Ramos (cell line): ENCODE measurements at regions not wholly inside any gene's neighbourhood (a gene's known extent, or its start where the extent isn't known, plus 50 kb on each side); places are given as distances from the start of the nearest gene placed in this dataset.
"Not testable (repeated sequence)": the region's sequence is repeated elsewhere in the genome, so short reads cannot be mapped to it uniquely, and the experiment has no call there.

Experiments used
- in situ Hi-C: fragments of 300-500 bp; cut with MboI; formaldehyde crosslinking; loops from one replicate; pipeline ENCODE4 v1.14.3; 2022; ENCODE audit warnings: low sequenced_read_pairs; ENCODE audit not compliant: unreplicated experiment

GRCh38 chr15:95679847-95680582 is 650.5 kb upstream of the NR2F2 start:
- in situ Hi-C loops, result no loop called here

DNA sequence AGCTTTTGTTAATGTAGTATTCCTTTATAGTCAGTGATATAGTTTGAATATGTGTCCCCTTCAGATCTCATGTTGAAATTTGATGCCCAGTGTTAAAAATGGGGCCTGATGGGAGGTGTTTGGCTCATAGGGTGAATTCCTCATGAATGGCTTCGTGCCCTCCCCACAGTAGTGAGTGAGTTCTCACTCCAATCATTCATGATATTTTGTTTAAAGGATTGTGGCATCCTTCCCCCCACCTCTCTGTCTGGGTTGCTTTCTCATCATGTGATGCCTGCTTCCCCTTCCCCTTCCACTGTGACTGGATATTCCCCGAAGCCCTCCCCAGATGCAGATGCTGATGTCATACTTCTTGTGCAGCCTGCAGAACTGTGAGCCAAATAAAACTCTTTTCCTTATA is 649.8 kb upstream of the NR2F2 start:
- in situ Hi-C loops, result no loop called here

DNA sequence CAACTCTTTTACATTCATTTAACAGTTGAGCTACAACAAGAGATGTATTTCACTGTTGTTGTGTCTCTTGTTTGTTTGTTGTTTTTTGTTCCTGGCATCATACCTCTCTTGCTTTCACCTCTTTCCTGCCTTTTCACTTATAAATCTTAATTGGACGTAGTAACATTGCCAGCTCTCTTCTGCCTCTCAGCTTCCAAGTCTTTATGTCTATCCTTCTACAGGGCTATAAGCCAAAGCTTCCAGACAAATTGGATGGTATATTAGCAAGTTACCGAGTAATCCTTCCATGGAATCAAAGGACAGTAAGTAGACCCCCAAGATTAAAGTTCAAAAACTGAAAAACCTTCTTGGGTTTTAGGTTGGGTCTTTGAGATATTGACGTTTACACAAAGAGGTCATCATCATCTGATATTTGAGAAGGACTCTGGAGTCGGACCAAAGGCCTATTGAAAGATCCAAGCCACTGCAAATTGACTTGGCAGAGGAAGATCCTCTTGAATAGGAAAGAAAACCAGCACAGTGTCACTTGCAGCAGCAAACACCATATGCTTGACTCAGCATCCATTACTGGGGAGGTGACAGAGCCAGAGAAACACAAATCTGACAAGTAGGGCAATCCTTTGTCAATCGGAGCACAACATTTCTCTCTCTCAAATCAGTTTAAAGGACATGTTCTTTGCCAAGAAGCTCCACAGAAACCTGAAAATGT is 648.5 kb upstream of the NR2F2 start:
- in situ Hi-C loops, result no loop called here

DNA sequence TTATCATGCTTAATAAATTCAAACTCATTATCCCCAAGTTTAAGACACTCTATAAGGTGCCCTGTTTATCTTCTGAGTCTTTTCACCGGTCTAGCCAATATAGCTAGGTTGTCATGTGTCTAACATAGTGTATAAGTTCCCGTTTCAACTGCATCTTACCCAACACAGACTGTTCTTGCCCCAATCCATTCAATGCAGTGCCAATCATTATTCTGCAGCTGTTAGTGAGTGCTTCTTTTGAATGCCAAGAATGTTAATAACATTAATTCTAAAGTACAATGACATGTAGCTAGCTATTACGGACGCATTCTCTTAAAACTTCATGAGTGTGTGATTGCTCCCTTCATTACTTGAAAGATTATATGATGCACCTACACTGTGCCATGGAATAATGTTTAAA is 646.4 kb upstream of the NR2F2 start:
- in situ Hi-C loops, result no loop called here

DNA sequence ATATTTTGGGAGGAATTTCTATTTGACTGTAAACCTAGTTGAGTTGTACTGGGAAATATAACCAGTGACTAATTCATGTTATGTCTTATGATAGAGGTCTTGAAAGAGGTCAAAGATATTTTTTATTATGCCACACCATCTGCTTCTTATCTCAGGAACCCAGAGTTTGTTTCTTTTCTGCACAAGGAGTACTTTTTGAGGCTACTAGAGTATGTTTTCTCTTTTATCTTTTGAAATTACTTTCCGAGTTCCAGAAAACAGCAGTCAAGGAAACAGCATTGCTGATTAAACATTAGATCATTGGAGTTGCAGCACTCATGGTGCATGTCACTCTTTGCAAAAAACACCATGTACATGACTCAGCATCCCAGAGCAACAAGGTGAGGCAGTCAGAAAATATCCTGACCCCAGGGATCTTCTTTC is 645.8 kb upstream of the NR2F2 start:
- in situ Hi-C loops, result no loop called here

DNA sequence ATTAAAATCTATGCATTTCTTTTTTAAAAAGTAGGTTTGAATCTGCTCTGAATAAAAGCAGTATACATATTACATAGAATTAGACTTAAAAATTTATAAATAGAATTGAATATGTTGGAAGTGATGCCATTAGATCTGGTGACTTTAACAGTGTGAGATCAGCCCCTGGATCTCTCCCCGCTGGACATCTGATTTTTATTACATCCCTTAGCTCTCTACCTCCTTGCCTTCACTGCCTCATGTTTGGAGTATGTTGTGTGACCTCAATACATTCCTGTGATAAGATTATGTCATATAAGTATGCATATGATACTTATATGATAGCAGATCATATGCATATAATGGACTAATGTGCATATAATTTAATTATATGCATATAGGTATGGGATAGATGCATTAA is 643.4 kb upstream of the NR2F2 start:
- in situ Hi-C loops, result no loop called here

DNA sequence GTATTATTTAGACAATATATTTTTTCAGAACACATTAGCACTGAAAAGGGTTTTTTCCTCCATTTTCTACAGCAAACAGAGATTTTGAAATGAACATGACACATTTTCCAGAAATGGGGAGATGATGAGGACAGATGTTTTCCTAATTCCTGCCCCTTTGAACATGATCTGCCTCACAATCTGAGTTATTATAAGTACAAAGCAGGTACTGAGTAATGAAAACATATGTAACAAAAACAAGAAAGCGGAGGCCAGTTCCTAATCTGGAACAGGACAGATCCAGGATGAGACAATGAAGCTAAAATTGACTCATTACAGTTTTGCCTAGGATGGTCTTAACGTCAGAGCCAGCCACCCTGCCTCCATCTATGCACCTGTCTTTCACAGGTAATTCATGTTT is 642.8 kb upstream of the NR2F2 start:
- in situ Hi-C loops, result no loop called here

DNA sequence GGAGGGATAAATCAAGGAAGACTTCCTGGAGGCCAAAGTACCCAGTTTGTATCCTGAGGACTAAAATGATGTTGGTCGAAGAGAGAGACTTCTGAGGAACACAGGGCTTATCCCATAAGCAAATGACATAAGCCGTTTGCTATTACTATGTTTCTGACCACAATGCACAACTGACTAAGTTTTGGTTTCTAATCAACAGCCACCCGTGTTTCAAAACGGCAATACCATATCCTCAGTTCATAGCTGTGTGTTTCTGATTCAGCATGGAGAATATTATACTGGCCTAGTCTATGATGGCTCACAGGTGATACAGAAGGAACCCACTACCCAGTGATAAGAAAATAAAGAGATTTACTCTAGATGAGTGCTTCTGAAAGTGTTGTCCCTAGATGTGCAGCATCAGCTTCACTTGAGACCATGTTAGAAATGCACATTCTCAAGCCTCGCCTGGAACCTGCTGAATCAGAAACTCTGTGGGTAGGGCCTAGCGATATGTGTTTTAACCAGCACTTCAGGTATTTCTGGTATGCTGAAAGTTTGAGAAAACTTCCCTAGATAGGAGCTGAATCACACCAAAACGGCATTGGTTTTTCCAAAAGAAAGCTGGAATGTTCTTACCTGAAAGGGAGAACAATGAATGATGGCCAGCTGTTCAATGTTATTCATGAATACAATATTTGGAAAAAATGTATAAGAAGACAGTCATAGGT is 639.7 kb upstream of the NR2F2 start:
- in situ Hi-C loops, result no loop called here

DNA sequence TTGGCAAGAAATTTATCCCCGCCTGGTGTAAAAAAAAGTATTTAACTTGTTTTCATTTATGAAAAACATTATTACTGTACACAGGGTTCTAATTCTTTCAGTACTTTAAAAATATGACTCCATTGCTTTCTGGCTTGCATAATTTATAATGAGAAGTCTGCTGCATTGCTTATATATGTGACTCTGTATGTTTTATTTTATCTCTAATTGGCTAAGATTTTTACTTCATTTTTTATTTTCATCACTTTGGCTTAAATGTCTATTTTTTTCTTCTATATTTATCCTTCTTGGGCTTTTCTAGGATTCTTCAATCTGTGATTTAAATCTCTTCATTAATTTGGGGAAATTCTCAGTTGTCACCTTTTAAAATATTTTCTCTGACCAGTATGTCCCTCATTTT is 636.6 kb upstream of the NR2F2 start:
- in situ Hi-C loops, result no loop called here

DNA sequence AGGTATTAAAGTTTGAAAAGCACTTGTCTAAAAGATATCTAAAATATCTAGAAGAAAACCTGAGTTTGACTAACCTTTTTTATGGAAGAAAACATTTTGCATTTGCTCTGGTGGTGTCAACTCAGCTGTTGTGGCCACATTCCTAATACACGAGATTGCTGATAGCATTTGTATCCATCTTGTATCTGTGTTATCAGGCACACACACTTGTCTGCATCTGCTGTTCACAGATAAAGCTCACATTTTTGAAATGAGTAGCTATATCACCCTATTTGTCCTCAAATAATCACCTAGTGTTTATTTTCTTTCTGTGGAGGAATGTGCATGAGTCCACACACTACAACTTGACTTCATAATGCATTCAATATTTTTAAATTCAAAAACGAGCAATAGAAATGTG is 632.3 kb upstream of the NR2F2 start:
- in situ Hi-C loops, result no loop called here

- in situ Hi-C loops, result no loop called here
Observed at GRCh38 chr15:95698951-95699350, 631.5 kb upstream of the NR2F2 start.

GRCh38 chr15:95699578-95699977 is 630.9 kb upstream of the NR2F2 start:
- in situ Hi-C loops, result no loop called here

DNA sequence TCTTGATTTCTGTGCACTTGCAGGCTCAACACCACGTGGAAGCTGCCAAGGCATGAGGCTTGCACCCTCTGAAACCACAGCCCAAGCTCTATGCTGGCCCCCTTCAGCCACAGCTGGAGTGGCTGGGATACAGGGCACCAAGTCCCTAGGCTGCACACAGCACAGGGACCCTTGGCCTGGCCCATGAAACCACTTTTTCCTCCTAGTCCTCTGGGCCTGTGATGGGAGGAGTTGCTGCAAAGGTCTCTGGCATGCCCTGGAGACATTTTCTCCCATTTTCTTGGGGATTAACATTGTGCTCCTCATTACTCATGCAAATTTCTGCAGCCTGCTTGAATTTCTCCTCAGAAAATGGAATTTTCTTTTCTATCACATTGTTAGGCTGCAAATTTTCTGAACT is 629.8 kb upstream of the NR2F2 start:
- in situ Hi-C loops, result not testable (repeated sequence)

DNA sequence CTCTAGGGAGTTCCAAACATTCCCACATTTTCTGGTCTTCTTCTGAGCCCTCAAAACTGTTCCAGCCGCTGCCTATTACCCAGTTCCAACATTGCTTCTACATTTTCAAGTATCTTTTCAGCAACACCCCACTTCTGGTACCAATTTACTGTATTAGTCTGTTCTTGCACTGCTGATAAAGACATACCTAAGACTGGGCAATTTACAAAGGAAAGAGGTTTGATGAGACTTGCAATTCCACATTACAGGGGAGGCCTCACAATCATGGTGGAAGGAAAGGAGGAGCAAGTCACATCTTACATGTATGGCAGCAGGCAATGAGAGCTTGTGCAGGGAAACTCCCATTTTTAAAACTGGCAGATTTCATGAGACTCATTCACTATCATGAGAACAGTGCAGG is 629.1 kb upstream of the NR2F2 start:
- in situ Hi-C loops, result no loop called here

GRCh38 chr15:95709959-95710695 is 620.4 kb upstream of the NR2F2 start:
- in situ Hi-C loops, result no loop called here

- in situ Hi-C loops, result no loop called here
Observed at GRCh38 chr15:95712785-95713184, 617.7 kb upstream of the NR2F2 start.

- in situ Hi-C loops, result no loop called here
Observed at GRCh38 chr15:95713324-95713723, 617.2 kb upstream of the NR2F2 start.

DNA sequence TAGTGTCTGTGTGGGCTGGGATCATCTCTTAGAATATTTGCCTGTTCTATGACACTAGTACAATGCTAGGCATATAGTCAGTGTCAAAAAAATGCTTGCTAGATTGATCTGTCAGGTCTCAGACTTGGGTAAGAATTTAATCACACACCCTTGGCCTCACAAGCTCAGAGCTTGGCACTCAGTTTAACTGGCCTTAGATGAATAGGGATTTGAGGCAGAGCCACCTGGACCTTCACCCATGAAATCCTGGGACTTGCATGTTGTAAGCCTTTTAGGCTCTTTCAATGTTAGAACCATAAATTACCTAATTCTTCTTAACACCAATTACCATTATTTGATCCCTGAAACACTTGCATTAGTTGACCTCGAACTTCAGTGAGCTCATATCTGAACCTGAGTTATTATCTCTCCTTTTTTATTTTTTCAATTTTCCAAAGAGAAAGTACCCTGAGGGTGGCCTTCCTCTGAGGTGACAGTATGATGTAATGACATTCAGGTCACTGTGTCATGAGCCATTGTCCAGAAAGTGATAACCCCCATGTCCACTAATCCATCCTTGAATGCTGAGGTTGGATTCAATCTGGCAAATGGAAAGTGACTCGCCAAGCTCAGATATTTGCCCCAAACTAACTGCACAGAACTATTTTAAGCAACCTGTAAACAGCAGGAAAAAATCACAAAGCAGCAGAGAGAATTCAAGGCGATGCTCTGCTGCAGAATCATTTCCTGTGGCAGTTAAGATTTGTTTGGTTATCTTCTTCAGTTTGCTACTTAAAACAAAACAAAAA is 615.2 kb upstream of the NR2F2 start:
- in situ Hi-C loops, result no loop called here

DNA sequence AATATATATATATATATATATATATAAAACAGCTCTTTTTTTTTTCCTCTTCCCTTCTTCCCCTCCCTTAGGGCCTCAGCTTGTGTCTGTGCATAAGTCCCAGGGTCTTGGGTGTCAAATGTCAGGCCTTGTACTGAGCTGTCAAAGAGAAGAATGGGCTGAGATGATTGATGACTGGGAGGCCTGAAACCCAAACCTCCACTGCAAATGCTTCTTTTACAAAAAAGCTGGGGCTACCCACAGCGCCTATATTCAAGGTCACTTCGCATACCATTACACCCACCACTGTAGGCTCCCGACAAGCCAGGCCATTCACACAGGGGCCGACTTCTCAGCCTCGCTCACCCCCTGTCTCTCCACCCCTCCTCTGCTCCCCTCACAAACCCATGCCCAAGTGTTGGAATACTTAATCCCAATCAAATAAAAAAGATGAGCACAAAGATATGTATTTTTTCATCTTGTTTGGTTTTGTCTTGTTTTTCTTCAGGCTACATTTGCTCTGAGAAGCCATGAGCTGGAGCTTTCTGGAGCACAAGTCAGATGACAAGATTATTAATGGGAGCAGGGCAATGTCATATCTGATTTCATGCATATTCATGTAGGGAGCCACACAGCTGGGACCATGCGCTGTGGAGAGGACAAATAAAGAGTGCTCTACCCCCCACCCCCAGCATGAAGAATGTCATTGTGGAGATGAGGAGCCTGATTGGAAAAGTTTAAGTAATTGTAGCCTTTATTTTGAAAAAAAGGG is 614.4 kb upstream of the NR2F2 start:
- in situ Hi-C loops, result no loop called here
